Liver (tissue), 3 donors: ENCODE measurements at regions not wholly inside any gene's neighbourhood (a gene's known extent, or its start where the extent isn't known, plus 50 kb on each side); places are given as distances from the start of the nearest gene placed in this dataset.

ENCODE experiments used
- ATF3 ChIP-seq: IDR thresholded peaks from 2 replicates; pipeline ENCODE4 v1.6.1; 2016; ENCODE audit warnings: antibody characterized with exemption
- CTCF ChIP-seq: fragments of 150-350 bp; IDR thresholded peaks from 2 replicates; pipeline ENCODE4 v1.5.1; 2017; ENCODE audit warnings: improper control_type of control experiment, low read depth, low read length; ENCODE audit not compliant: missing input control
- JUND ChIP-seq, 2 donors: IDR thresholded peaks; 2 replicates each; pipeline ENCODE4 v1.6.1; 2016; ENCODE audit warnings: antibody characterized with exemption in 2 of 2
- MAX ChIP-seq: IDR thresholded peaks from 2 replicates; pipeline ENCODE4 v1.6.1; 2016; ENCODE audit warnings: antibody characterized with exemption
- RAD21 ChIP-seq, 2 donors: IDR thresholded peaks; 2 replicates each; pipeline ENCODE4 v1.6.1; 2016; ENCODE audit warnings: antibody characterized with exemption in 2 of 2, mild to moderate bottlenecking in 2 of 2
- RXRA ChIP-seq, 2 donors: IDR thresholded peaks; 2 replicates each; pipeline ENCODE4 v1.6.1; 2017 to 2018; ENCODE audit warnings: antibody characterized with exemption in 2 of 2, mild to moderate bottlenecking in 1 of 2
- TAF1 ChIP-seq: conservative IDR thresholded peaks from 2 replicates; pipeline ENCODE4 v1.6.1; 2016; ENCODE audit warnings: antibody characterized with exemption, mild to moderate bottlenecking
- donor health status: healthy.
- donor health status: healthy.

- TF ChIP-seq RXRA (IDR thresholded peaks at IDR 0.05) (no peak), CTCF (no peak), TAF1 (no peak), JUND (IDR thresholded peaks at IDR 0.05) (no peak), ATF3 (no peak), MAX (no peak), RAD21 (IDR thresholded peaks at IDR 0.05) (no peak)
Measured at GRCh38 chr5:68653471-68653870, 437.9 kb downstream of the PIK3R1 start.
